ENCODE measurements at regions not wholly inside any gene's neighbourhood (a gene's known extent, or its start where the extent isn't known, plus 50 kb on each side); places are given as distances from the start of the nearest gene placed in this dataset.

DNA sequence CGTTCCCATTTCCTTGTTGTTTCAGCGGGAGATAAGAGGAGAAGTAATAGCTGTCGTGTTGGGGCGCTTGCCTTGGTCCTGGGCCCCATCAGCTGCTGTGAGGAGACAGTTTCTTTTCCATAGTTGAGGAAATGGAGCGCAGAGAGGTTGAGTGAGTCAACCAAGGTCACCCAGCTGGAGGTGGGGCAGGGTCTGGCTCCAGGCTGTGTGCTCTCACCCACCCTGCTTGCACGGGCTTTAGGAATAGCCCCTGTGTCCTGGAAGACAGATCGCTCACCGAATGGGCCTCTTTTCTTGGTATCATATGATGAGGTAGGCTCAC lies 165.7 kb upstream of the RTL1 start:
- TF ChIP-seq, protein P1, sequence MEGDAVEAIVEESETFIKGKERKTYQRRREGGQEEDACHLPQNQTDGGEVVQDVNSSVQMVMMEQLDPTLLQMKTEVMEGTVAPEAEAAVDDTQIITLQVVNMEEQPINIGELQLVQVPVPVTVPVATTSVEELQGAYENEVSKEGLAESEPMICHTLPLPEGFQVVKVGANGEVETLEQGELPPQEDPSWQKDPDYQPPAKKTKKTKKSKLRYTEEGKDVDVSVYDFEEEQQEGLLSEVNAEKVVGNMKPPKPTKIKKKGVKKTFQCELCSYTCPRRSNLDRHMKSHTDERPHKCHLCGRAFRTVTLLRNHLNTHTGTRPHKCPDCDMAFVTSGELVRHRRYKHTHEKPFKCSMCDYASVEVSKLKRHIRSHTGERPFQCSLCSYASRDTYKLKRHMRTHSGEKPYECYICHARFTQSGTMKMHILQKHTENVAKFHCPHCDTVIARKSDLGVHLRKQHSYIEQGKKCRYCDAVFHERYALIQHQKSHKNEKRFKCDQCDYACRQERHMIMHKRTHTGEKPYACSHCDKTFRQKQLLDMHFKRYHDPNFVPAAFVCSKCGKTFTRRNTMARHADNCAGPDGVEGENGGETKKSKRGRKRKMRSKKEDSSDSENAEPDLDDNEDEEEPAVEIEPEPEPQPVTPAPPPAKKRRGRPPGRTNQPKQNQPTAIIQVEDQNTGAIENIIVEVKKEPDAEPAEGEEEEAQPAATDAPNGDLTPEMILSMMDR (conservative IDR thresholded peaks at IDR 0.05; ENCODE audit: low read depth, low read length), result no peak
- TF ChIP-seq POLR2A (IDR thresholded peaks at IDR 0.05; ENCODE audit: low read depth, low read length) (no peak), SMC3 (IDR thresholded peaks at IDR 0.05; ENCODE audit: low read depth, low read length) (no peak), RCOR1 (IDR thresholded peaks at IDR 0.05; ENCODE audit: insufficient replicate concordance, low read length) (no peak), FOS (IDR thresholded peaks at IDR 0.05; ENCODE audit: low read depth, low read length) (no peak), MAZ (IDR thresholded peaks at IDR 0.05; ENCODE audit: borderline replicate concordance, low read depth, low read length) (no peak), RFX5 (IDR thresholded peaks at IDR 0.05; ENCODE audit: low read depth, low read length) (no peak), RAD21 (IDR thresholded peaks at IDR 0.05; ENCODE audit: low read length) (no peak), CHD1 (IDR thresholded peaks at IDR 0.05; ENCODE audit: low read depth, low read length) (no peak), USF2 (IDR thresholded peaks at IDR 0.05; ENCODE audit: low read depth, low read length) (no peak)
